ENCODE measurements at regions not wholly inside any gene's neighbourhood (a gene's known extent, or its start where the extent isn't known, plus 50 kb on each side); places are given as distances from the start of the nearest gene placed in this dataset.

GRCh38 chr1:55877437-55878232 lies 662.5 kb upstream of the USP24 start:
- Mint-ChIP-seq H3K4me3 (ENCODE audit: unreplicated experiment) (no peak overlapping the region), H3K27me3 (ENCODE audit: unreplicated experiment) (no peaks in the 10 kb centered on the region), H3K9me3 (ENCODE audit: unreplicated experiment) (no peaks in the 10 kb centered on the region), H3K36me3 (ENCODE audit: low read depth, unreplicated experiment) (no peaks in the 10 kb centered on the region), H3K27ac (ENCODE audit: unreplicated experiment) (no peak overlapping the region), H3K4me1 (ENCODE audit: unreplicated experiment) (peaks cover 6% of the 10 kb centered on the region)
- TF ChIP-seq CTCF (IDR thresholded peaks at IDR 0.05; ENCODE audit: unreplicated experiment), result no peak
- no peak for DNase-seq (ENCODE audit: low spot score)

- no peaks in the 10 kb centered on the region for H3K36me3 Mint-ChIP-seq (ENCODE audit: low read depth, unreplicated experiment)
- no peak overlapping the region for H3K4me3 Mint-ChIP-seq (ENCODE audit: unreplicated experiment)
- peaks cover 6% of the 10 kb centered on the region for H3K4me1 Mint-ChIP-seq (ENCODE audit: unreplicated experiment)
- H3K27me3 Mint-ChIP-seq (ENCODE audit: unreplicated experiment), result no peaks in the 10 kb centered on the region
- TF ChIP-seq CTCF (IDR thresholded peaks at IDR 0.05; ENCODE audit: unreplicated experiment), result no peak
- H3K9me3 Mint-ChIP-seq (ENCODE audit: unreplicated experiment), result no peaks in the 10 kb centered on the region
- H3K27ac Mint-ChIP-seq (ENCODE audit: unreplicated experiment), result no peak overlapping the region
- no peak for DNase-seq (ENCODE audit: low spot score)
These were observed 661.3 kb upstream of the USP24 start for GRCh38 chr1:55876276-55877060.

GRCh38 chr1:55870106-55870505 lies 654.9 kb upstream of the USP24 start:
- Mint-ChIP-seq H3K4me1 (ENCODE audit: unreplicated experiment) (peaks cover 6% of the 10 kb centered on the region), H3K4me3 (ENCODE audit: unreplicated experiment) (no peak overlapping the region), H3K9me3 (ENCODE audit: unreplicated experiment) (no peaks in the 10 kb centered on the region), H3K27ac (ENCODE audit: unreplicated experiment) (no peak overlapping the region), H3K27me3 (ENCODE audit: unreplicated experiment) (no peaks in the 10 kb centered on the region), H3K36me3 (ENCODE audit: low read depth, unreplicated experiment) (no peaks in the 10 kb centered on the region)
- no peak for DNase-seq (ENCODE audit: low spot score)
- no peak for TF ChIP-seq CTCF (IDR thresholded peaks at IDR 0.05; ENCODE audit: unreplicated experiment)

GRCh38 chr1:55869065-55869464 lies 653.9 kb upstream of the USP24 start:
- no peaks in the 10 kb centered on the region for H3K27me3 Mint-ChIP-seq (ENCODE audit: unreplicated experiment)
- H3K4me1 Mint-ChIP-seq (ENCODE audit: unreplicated experiment), result no peaks in the 10 kb centered on the region
- H3K9me3 Mint-ChIP-seq (ENCODE audit: unreplicated experiment), result no peaks in the 10 kb centered on the region
- no peak overlapping the region for H3K4me3 Mint-ChIP-seq (ENCODE audit: unreplicated experiment)
- no peak overlapping the region for H3K27ac Mint-ChIP-seq (ENCODE audit: unreplicated experiment)
- H3K36me3 Mint-ChIP-seq (ENCODE audit: low read depth, unreplicated experiment), result no peaks in the 10 kb centered on the region
- no peak for TF ChIP-seq CTCF (IDR thresholded peaks at IDR 0.05; ENCODE audit: unreplicated experiment)
- DNase-seq (ENCODE audit: low spot score), result no peak

- no peak for DNase-seq (ENCODE audit: low spot score)
- Mint-ChIP-seq H3K36me3 (ENCODE audit: low read depth, unreplicated experiment) (no peaks in the 10 kb centered on the region), H3K27me3 (ENCODE audit: unreplicated experiment) (no peaks in the 10 kb centered on the region), H3K4me3 (ENCODE audit: unreplicated experiment) (no peak overlapping the region), H3K4me1 (ENCODE audit: unreplicated experiment) (no peaks in the 10 kb centered on the region), H3K9me3 (ENCODE audit: unreplicated experiment) (no peaks in the 10 kb centered on the region), H3K27ac (ENCODE audit: unreplicated experiment) (no peak overlapping the region)
- no peak for TF ChIP-seq CTCF (IDR thresholded peaks at IDR 0.05; ENCODE audit: unreplicated experiment)
These were observed 652.9 kb upstream of the USP24 start for GRCh38 chr1:55868026-55868425.

Measured in endothelial cell (in vitro differentiated cells).